Neural crest cell (in vitro differentiated cells): ENCODE measurements at regions not wholly inside any gene's neighbourhood (a gene's known extent, or its start where the extent isn't known, plus 50 kb on each side); places are given as distances from the start of the nearest gene placed in this dataset.
"Not testable (repeated sequence)": the region's sequence is repeated elsewhere in the genome, so short reads cannot be mapped to it uniquely, and the experiment has no call there.

Experiments used
- DNase-seq: peaks from one replicate; pipeline ENCODE4 v3.0.0; 2021; ENCODE audit warnings: low read depth, mixed read lengths, low spot score
- H3K27ac Mint-ChIP-seq: one replicate; pipeline ENCODE4 v1.8.0; 2021; ENCODE audit warnings: mild to moderate bottlenecking, mixed read lengths; ENCODE audit not compliant: unreplicated experiment
- H3K27me3 Mint-ChIP-seq: 2 replicates; pipeline ENCODE4 v1.8.0; 2021; ENCODE audit warnings: low read depth, mild to moderate bottlenecking, mixed read lengths
- H3K36me3 Mint-ChIP-seq: 2 replicates; pipeline ENCODE4 v1.8.0; 2021; ENCODE audit warnings: low read depth, mild to moderate bottlenecking, mixed read lengths
- H3K4me1 Mint-ChIP-seq: 2 replicates; pipeline ENCODE4 v1.8.0; 2021; ENCODE audit warnings: mixed read lengths
- H3K4me3 Mint-ChIP-seq: one replicate; pipeline ENCODE4 v1.8.0; 2021; ENCODE audit warnings: mild to moderate bottlenecking, mixed read lengths
- H3K9me3 Mint-ChIP-seq: 2 replicates; pipeline ENCODE4 v1.8.0; 2021; ENCODE audit warnings: mixed read lengths
- CTCF ChIP-seq: fragments of 200-600 bp; sonication (generic); conservative IDR thresholded peaks from 2 replicates; pipeline ENCODE4 v1.5.0; 2021; ENCODE audit warnings: antibody characterized with exemption, mild to moderate bottlenecking

DNA sequence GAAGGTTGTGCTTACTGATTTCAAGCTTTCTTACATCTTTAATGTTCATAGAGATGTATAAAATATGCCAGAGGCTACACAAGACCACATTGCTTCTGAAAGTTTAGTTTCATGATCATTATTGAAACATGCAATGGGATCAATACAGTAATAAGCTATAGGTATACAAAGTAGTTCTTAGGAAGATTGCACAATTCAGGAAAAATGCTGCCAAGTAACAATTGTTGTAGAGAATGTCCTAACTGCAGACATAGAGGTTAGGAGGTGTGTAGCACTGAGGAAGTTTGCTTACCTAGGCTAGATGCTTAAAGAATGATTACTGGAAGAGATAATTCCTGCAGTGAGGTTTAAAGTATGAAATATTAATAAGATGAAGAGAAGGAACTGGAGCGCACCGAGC lies 259.5 kb upstream of the CYRIA start:
- H3K27ac Mint-ChIP-seq = no peak overlapping the region
- no peaks in the 10 kb centered on the region for H3K27me3 Mint-ChIP-seq
- no peaks in the 10 kb centered on the region for H3K4me1 Mint-ChIP-seq
- no peak for TF ChIP-seq CTCF
- H3K36me3 Mint-ChIP-seq = no peaks in the 10 kb centered on the region
- no peak overlapping the region for H3K4me3 Mint-ChIP-seq
- H3K9me3 Mint-ChIP-seq = peaks cover 2% of the 10 kb centered on the region
- DNase-seq = no peak

- DNase-seq, H3K27me3 Mint-ChIP-seq, H3K4me3 Mint-ChIP-seq, H3K4me1 Mint-ChIP-seq, H3K27ac Mint-ChIP-seq, H3K9me3 Mint-ChIP-seq, H3K36me3 Mint-ChIP-seq: not testable (repeated sequence)
Measured at GRCh38 chr2:16915341-16915755, 249.7 kb upstream of the CYRIA start.

DNA sequence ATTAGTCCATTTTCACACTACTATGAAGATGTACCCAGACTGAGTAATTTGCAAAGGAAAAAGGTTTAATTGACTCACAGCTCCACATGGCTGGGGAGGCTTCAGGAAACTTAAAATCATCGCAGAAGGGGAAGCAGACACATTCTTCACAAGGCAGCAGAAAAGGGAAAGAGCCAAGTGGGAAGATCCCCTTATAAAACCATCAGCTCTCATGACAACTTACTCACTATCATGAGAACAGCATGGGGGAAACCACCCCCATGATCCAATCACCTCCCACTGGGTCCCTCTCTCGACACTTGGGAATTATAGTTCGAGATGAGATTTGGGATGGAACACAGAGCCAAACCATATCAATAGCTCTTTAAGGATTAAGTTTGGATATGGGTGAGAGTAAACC lies 246.1 kb upstream of the CYRIA start:
- Mint-ChIP-seq H3K27ac (no peak overlapping the region), H3K36me3 (peaks cover 2% of the 10 kb centered on the region), H3K4me1 (no peaks in the 10 kb centered on the region), H3K4me3 (no peak overlapping the region), H3K9me3 (peaks cover 10% of the 10 kb centered on the region), H3K27me3 (no peaks in the 10 kb centered on the region)
- TF ChIP-seq CTCF = no peak
- DNase-seq = no peak

DNA sequence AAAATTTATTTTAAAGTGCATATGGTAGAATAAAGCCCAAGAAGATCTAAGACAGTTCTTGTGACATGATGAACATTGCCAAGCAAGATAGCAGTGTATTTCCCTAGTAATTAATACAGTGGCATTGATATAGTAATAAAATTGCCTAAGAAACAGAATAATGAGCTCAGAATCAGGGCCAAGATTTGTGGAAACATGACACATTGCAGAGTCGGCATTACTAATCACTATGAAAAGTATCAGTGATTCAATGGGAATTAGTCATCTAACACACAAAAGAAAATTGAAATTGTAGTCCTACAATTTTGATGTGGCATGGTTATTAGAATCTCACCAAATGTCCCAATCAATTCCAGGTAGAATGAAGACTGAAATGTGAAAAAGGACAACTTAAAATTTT lies 243.0 kb upstream of the CYRIA start:
- H3K27me3 Mint-ChIP-seq = no peaks in the 10 kb centered on the region
- no peak overlapping the region for H3K27ac Mint-ChIP-seq

GRCh38 chr2:16907645-16908282 lies 242.1 kb upstream of the CYRIA start:
- H3K4me1 Mint-ChIP-seq = no peaks in the 10 kb centered on the region
- DNase-seq = no peak
- H3K27me3 Mint-ChIP-seq = no peaks in the 10 kb centered on the region
- peaks cover 11% of the 10 kb centered on the region for H3K9me3 Mint-ChIP-seq
- no peak overlapping the region for H3K27ac Mint-ChIP-seq
- no peak overlapping the region for H3K4me3 Mint-ChIP-seq
- TF ChIP-seq CTCF = no peak
- H3K36me3 Mint-ChIP-seq = peaks cover 2% of the 10 kb centered on the region

More for the DNA sequence above, 243.0 kb upstream of the CYRIA start:
- H3K4me1 Mint-ChIP-seq = no peaks in the 10 kb centered on the region
- H3K9me3 Mint-ChIP-seq = peaks cover 11% of the 10 kb centered on the region
- TF ChIP-seq CTCF = no peak
- H3K36me3 Mint-ChIP-seq = peaks cover 2% of the 10 kb centered on the region
- H3K4me3 Mint-ChIP-seq = no peak overlapping the region
- DNase-seq = no peak

DNA sequence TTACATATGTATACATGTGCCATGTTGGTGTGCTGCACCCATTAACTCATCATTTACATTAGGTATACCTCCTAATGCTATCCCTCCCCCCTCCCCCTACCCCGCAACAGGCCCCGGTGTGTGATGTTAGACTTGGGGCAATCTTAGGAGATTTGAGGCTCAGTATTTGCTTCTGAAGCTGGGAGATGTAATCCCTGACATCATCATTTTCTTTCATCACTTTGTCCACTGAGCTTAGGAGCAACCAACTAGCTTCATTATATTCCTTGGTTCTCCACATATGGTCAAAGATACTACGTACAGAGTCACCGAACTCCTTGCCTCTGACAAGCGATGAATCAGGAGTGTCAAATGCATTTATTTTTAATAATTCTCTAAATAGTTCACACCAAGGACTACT lies 239.7 kb upstream of the CYRIA start:
- not testable (repeated sequence) for H3K4me3 Mint-ChIP-seq, H3K27ac Mint-ChIP-seq, DNase-seq, H3K36me3 Mint-ChIP-seq, H3K27me3 Mint-ChIP-seq, H3K4me1 Mint-ChIP-seq
- peaks cover 11% of the 10 kb centered on the region for H3K9me3 Mint-ChIP-seq
